Natural killer cell (primary cell): ENCODE measurements at regions not wholly inside any gene's neighbourhood (a gene's known extent, or its start where the extent isn't known, plus 50 kb on each side); places are given as distances from the start of the nearest gene placed in this dataset.
"Not testable (repeated sequence)": the region's sequence is repeated elsewhere in the genome, so short reads cannot be mapped to it uniquely, and the experiment has no call there.

Source experiments
- ATAC-seq, 3 donors: fragments of 150-1000 bp in 2 of 3; fragments of 200-7000 bp in 1 of 3; cut with Tn5 transposase; 1 replicate in 1 of 3; 2 replicates in 2 of 3; pipeline ENCODE4 v1.10.0; 2021; ENCODE audit warnings: mild to moderate bottlenecking in 2 of 3, moderate library complexity in 2 of 3
- DNase-seq, 2 donors: peaks; one replicate each; pipeline versions ENCODE4 v3.0.0 to v3.0.0-alpha.2; 2013 to 2021; ENCODE audit warnings: mixed read lengths in 1 of 2
- H3K27ac ChIP-seq: one replicate; pipeline ENCODE4 v1.5.1; 2013; ENCODE audit warnings: mild to moderate bottlenecking, low read length
- H3K27me3 ChIP-seq: one replicate; pipeline ENCODE4 v1.6.1; 2013; ENCODE audit warnings: low read length; ENCODE audit not compliant: control insufficient read depth, insufficient read depth
- H3K36me3 ChIP-seq: one replicate; pipeline ENCODE4 v1.6.1; 2013; ENCODE audit warnings: low read length; ENCODE audit not compliant: control insufficient read depth, insufficient read depth
- H3K4me1 ChIP-seq: one replicate; pipeline ENCODE4 v1.6.1; 2013; ENCODE audit warnings: low read length; ENCODE audit not compliant: control insufficient read depth, insufficient read depth
- H3K4me3 ChIP-seq: one replicate; pipeline ENCODE4 v1.5.1; 2013; ENCODE audit warnings: low read length
- H3K9me3 ChIP-seq: one replicate; pipeline ENCODE4 v1.6.1; 2013; ENCODE audit warnings: low read length; ENCODE audit not compliant: control insufficient read depth, insufficient read depth
- H3K27ac Mint-ChIP-seq, 2 donors: one replicate each; pipeline ENCODE4 v1.8.0; 2022; ENCODE audit warnings: mild to moderate bottlenecking in 2 of 2, mixed read lengths in 2 of 2, moderate library complexity in 1 of 2
- H3K27me3 Mint-ChIP-seq, 2 donors: one replicate each; pipeline ENCODE4 v1.8.0; 2022; ENCODE audit warnings: low read depth in 2 of 2, mixed read lengths in 2 of 2
- H3K36me3 Mint-ChIP-seq: one replicate; pipeline ENCODE4 v1.8.0; 2022; ENCODE audit warnings: mixed read lengths
- H3K4me1 Mint-ChIP-seq, 2 donors: one replicate each; pipeline ENCODE4 v1.8.0; 2022; ENCODE audit warnings: mixed read lengths in 2 of 2
- H3K4me3 Mint-ChIP-seq: one replicate; pipeline ENCODE4 v1.8.0; 2022; ENCODE audit warnings: mild to moderate bottlenecking, moderate library complexity, mixed read lengths
- H3K9me3 Mint-ChIP-seq, 2 donors: one replicate each; pipeline ENCODE4 v1.8.0; 2022; ENCODE audit warnings: mixed read lengths in 2 of 2
- CTCF ChIP-seq: fragments of 200-600 bp; IDR thresholded peaks from one replicate; pipeline ENCODE4 v1.8.0; 2022; ENCODE audit warnings: antibody characterized with exemption
- WGBS: methylation state at CpG from one replicate; pipeline ENCODE4 v1.1.7; 2013; ENCODE audit warnings: missing lambda C conversion rate; ENCODE audit not compliant: insufficient coverage; 5-methylcytosine and 5-hydroxymethylcytosine counted together
- intact Hi-C: fragments of 100-400 bp; cut with micrococcal nuclease; formaldehyde crosslinking; loops from one replicate; pipeline ENCODE4 v1.14.2; 2022

GRCh38 chr11:13137844-13138301, 128.8 kb downstream of the RASSF10 start:
- WGBS: 100% methylated on average over 1 of the region's 1 CpG
- peaks cover 20 to 37% of the 10 kb centered on the region in 2 donors for H3K27me3 Mint-ChIP-seq
- intact Hi-C loops: no loop called here

GRCh38 chr11:13139085-13139484, 130.0 kb downstream of the RASSF10 start:
- H3K4me1 ChIP-seq, DNase-seq, H3K9me3 ChIP-seq, H3K27ac ChIP-seq, H3K4me3 ChIP-seq, intact Hi-C loops, H3K27me3 ChIP-seq, H3K4me3 Mint-ChIP-seq, H3K4me1 Mint-ChIP-seq, H3K9me3 Mint-ChIP-seq, H3K36me3 ChIP-seq, H3K36me3 Mint-ChIP-seq, H3K27ac Mint-ChIP-seq, ATAC-seq: not testable (repeated sequence)
- peaks cover 16 to 34% of the 10 kb centered on the region in 2 donors for H3K27me3 Mint-ChIP-seq
- WGBS: 93% methylated on average over 1 of the region's 1 CpG

More at GRCh38 chr11:13137844-13138301, 128.8 kb downstream of the RASSF10 start:
- Mint-ChIP-seq H3K4me1 (peaks cover 0 to 4% of the 10 kb centered on the region in 2 donors), H3K36me3 (no peaks in the 10 kb centered on the region), H3K4me3 (no peak overlapping the region), H3K27ac (no peak overlapping the region), H3K9me3 (no peaks in the 10 kb centered on the region)
- DNase-seq (no peak), ATAC-seq (no peak)
- no peaks in the 10 kb centered on the region for H3K27me3 ChIP-seq
- no peaks in the 10 kb centered on the region for H3K36me3 ChIP-seq
- TF ChIP-seq CTCF: no peak
- H3K27ac ChIP-seq: no peak overlapping the region
- H3K4me3 ChIP-seq: no peak overlapping the region
- no peaks in the 10 kb centered on the region for H3K9me3 ChIP-seq
- no peaks in the 10 kb centered on the region for H3K4me1 ChIP-seq

GRCh38 chr11:13140028-13140870, 131.1 kb downstream of the RASSF10 start:
- Mint-ChIP-seq H3K4me1 (no peaks in the 10 kb centered on the region), H3K36me3 (no peaks in the 10 kb centered on the region), H3K27ac (no peak overlapping the region), H3K4me3 (no peak overlapping the region), H3K9me3 (no peaks in the 10 kb centered on the region), H3K27me3 (peaks cover 12 to 25% of the 10 kb centered on the region in 2 donors)
- ATAC-seq (no peak), DNase-seq (no peak)
- Histone ChIP-seq H3K27me3 (no peaks in the 10 kb centered on the region), H3K36me3 (no peaks in the 10 kb centered on the region), H3K9me3 (no peaks in the 10 kb centered on the region), H3K4me3 (no peak overlapping the region), H3K27ac (no peak overlapping the region), H3K4me1 (no peaks in the 10 kb centered on the region)
- TF ChIP-seq CTCF: no peak
- 35% methylated on average over 7 of the region's 7 CpGs for whole genome bisulfite sequencing
- intact Hi-C loops: no loop called here

- Histone ChIP-seq H3K36me3 (no peaks in the 10 kb centered on the region), H3K27me3 (no peaks in the 10 kb centered on the region), H3K9me3 (no peaks in the 10 kb centered on the region), H3K27ac (no peak overlapping the region), H3K4me3 (no peak overlapping the region), H3K4me1 (no peaks in the 10 kb centered on the region)
- Mint-ChIP-seq H3K27ac (no peak overlapping the region), H3K27me3 (peaks cover 11 to 25% of the 10 kb centered on the region in 2 donors), H3K4me1 (no peaks in the 10 kb centered on the region), H3K4me3 (no peak overlapping the region), H3K9me3 (no peaks in the 10 kb centered on the region), H3K36me3 (no peaks in the 10 kb centered on the region)
- 86% methylated on average over 9 of the region's 10 CpGs for whole genome bisulfite sequencing
- intact Hi-C loops: no loop called here
- TF ChIP-seq CTCF: no peak
- ATAC-seq: no peak
- DNase-seq: no peak
Observed at GRCh38 chr11:13140873-13141655, 131.9 kb downstream of the RASSF10 start.
